ENCODE measurements at regions not wholly inside any gene's neighbourhood (a gene's known extent, or its start where the extent isn't known, plus 50 kb on each side); places are given as distances from the start of the nearest gene placed in this dataset.

DNA sequence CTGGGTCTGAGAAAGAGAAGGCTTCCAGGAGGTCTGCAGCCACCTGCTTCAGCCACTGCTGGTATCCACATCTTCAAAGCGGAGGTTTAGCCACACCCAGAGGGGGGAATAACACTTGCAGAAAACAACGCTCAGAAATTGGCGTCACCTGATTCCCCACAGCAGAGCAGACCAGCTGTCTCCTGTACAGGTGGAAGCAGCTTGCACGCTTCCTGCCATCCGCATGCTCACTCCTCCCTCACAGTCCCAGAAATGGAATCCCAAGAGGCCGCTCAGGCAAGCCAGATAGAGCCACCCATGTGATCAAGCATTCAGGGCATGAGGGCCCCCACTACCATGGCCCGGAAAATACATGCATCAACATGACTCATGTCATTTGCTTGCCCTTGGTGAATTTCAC lies 112.2 kb upstream of the DIO3 start:
- TF ChIP-seq EZH2 (IDR thresholded peaks at IDR 0.05; ENCODE audit: low read depth, unreplicated experiment) (no peak), CREB1 (CRISPR knock-in tag; IDR thresholded peaks at IDR 0.05; ENCODE audit: low read depth) (no peak), POLR2AphosphoS5 (IDR thresholded peaks at IDR 0.05; ENCODE audit: low read depth) (no peak), EZH2phosphoT487 (IDR thresholded peaks at IDR 0.05; ENCODE audit: unreplicated experiment) (no peak), NANOG (IDR thresholded peaks at IDR 0.05; ENCODE audit: borderline replicate concordance) (no peak), ZNF331 (CRISPR knock-in tag; IDR thresholded peaks at IDR 0.05; ENCODE audit: low read depth) (no peak), ZNF114 (CRISPR knock-in tag; IDR thresholded peaks at IDR 0.05) (no peak), JUNB (IDR thresholded peaks at IDR 0.05; ENCODE audit: unreplicated experiment) (no peak)
- TF ChIP-seq, protein P1, sequence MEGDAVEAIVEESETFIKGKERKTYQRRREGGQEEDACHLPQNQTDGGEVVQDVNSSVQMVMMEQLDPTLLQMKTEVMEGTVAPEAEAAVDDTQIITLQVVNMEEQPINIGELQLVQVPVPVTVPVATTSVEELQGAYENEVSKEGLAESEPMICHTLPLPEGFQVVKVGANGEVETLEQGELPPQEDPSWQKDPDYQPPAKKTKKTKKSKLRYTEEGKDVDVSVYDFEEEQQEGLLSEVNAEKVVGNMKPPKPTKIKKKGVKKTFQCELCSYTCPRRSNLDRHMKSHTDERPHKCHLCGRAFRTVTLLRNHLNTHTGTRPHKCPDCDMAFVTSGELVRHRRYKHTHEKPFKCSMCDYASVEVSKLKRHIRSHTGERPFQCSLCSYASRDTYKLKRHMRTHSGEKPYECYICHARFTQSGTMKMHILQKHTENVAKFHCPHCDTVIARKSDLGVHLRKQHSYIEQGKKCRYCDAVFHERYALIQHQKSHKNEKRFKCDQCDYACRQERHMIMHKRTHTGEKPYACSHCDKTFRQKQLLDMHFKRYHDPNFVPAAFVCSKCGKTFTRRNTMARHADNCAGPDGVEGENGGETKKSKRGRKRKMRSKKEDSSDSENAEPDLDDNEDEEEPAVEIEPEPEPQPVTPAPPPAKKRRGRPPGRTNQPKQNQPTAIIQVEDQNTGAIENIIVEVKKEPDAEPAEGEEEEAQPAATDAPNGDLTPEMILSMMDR (conservative IDR thresholded peaks at IDR 0.05; ENCODE audit: low read depth in 2 of 2): no peak
- TF ChIP-seq, protein P2, sequence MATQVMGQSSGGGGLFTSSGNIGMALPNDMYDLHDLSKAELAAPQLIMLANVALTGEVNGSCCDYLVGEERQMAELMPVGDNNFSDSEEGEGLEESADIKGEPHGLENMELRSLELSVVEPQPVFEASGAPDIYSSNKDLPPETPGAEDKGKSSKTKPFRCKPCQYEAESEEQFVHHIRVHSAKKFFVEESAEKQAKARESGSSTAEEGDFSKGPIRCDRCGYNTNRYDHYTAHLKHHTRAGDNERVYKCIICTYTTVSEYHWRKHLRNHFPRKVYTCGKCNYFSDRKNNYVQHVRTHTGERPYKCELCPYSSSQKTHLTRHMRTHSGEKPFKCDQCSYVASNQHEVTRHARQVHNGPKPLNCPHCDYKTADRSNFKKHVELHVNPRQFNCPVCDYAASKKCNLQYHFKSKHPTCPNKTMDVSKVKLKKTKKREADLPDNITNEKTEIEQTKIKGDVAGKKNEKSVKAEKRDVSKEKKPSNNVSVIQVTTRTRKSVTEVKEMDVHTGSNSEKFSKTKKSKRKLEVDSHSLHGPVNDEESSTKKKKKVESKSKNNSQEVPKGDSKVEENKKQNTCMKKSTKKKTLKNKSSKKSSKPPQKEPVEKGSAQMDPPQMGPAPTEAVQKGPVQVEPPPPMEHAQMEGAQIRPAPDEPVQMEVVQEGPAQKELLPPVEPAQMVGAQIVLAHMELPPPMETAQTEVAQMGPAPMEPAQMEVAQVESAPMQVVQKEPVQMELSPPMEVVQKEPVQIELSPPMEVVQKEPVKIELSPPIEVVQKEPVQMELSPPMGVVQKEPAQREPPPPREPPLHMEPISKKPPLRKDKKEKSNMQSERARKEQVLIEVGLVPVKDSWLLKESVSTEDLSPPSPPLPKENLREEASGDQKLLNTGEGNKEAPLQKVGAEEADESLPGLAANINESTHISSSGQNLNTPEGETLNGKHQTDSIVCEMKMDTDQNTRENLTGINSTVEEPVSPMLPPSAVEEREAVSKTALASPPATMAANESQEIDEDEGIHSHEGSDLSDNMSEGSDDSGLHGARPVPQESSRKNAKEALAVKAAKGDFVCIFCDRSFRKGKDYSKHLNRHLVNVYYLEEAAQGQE (IDR thresholded peaks at IDR 0.05; ENCODE audit: unreplicated experiment): no peak
- TF ChIP-seq, protein P3, sequence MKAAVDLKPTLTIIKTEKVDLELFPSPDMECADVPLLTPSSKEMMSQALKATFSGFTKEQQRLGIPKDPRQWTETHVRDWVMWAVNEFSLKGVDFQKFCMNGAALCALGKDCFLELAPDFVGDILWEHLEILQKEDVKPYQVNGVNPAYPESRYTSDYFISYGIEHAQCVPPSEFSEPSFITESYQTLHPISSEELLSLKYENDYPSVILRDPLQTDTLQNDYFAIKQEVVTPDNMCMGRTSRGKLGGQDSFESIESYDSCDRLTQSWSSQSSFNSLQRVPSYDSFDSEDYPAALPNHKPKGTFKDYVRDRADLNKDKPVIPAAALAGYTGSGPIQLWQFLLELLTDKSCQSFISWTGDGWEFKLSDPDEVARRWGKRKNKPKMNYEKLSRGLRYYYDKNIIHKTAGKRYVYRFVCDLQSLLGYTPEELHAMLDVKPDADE (IDR thresholded peaks at IDR 0.05): no peak
- TF ChIP-seq, protein P4, sequence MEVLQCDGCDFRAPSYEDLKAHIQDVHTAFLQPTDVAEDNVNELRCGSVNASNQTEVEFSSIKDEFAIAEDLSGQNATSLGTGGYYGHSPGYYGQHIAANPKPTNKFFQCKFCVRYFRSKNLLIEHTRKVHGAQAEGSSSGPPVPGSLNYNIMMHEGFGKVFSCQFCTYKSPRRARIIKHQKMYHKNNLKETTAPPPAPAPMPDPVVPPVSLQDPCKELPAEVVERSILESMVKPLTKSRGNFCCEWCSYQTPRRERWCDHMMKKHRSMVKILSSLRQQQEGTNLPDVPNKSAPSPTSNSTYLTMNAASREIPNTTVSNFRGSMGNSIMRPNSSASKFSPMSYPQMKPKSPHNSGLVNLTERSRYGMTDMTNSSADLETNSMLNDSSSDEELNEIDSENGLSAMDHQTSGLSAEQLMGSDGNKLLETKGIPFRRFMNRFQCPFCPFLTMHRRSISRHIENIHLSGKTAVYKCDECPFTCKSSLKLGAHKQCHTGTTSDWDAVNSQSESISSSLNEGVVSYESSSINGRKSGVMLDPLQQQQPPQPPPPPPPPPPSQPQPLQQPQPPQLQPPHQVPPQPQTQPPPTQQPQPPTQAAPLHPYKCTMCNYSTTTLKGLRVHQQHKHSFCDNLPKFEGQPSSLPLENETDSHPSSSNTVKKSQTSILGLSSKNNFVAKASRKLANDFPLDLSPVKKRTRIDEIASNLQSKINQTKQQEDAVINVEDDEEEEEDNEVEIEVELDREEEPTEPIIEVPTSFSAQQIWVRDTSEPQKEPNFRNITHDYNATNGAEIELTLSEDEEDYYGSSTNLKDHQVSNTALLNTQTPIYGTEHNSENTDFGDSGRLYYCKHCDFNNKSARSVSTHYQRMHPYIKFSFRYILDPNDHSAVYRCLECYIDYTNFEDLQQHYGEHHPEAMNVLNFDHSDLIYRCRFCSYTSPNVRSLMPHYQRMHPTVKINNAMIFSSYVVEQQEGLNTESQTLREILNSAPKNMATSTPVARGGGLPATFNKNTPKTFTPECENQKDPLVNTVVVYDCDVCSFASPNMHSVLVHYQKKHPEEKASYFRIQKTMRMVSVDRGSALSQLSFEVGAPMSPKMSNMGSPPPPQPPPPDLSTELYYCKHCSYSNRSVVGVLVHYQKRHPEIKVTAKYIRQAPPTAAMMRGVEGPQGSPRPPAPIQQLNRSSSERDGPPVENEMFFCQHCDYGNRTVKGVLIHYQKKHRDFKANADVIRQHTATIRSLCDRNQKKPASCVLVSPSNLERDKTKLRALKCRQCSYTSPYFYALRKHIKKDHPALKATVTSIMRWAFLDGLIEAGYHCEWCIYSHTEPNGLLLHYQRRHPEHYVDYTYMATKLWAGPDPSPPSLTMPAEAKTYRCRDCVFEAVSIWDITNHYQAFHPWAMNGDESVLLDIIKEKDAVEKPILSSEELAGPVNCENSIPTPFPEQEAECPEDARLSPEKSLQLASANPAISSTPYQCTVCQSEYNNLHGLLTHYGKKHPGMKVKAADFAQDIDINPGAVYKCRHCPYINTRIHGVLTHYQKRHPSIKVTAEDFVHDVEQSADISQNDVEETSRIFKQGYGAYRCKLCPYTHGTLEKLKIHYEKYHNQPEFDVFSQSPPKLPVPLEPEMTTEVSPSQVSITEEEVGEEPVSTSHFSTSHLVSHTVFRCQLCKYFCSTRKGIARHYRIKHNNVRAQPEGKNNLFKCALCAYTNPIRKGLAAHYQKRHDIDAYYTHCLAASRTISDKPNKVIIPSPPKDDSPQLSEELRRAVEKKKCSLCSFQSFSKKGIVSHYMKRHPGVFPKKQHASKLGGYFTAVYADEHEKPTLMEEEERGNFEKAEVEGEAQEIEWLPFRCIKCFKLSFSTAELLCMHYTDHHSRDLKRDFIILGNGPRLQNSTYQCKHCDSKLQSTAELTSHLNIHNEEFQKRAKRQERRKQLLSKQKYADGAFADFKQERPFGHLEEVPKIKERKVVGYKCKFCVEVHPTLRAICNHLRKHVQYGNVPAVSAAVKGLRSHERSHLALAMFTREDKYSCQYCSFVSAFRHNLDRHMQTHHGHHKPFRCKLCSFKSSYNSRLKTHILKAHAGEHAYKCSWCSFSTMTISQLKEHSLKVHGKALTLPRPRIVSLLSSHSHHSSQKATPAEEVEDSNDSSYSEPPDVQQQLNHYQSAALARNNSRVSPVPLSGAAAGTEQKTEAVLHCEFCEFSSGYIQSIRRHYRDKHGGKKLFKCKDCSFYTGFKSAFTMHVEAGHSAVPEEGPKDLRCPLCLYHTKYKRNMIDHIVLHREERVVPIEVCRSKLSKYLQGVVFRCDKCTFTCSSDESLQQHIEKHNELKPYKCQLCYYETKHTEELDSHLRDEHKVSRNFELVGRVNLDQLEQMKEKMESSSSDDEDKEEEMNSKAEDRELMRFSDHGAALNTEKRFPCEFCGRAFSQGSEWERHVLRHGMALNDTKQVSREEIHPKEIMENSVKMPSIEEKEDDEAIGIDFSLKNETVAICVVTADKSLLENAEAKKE (CRISPR knock-in tag; IDR thresholded peaks at IDR 0.05): no peak
